NCI-H2081 treated with DMSO at 0.1 percent for 48 hours (cell line): ENCODE measurements at regions not wholly inside any gene's neighbourhood (a gene's known extent, or its start where the extent isn't known, plus 50 kb on each side); places are given as distances from the start of the nearest gene placed in this dataset.
"Not testable (repeated sequence)": the region's sequence is repeated elsewhere in the genome, so short reads cannot be mapped to it uniquely, and the experiment has no call there.

Source experiments
- DNase-seq: peaks from one replicate; lab custom pipeline; 2025; lab: John Stamatoyannopoulos, UW

GRCh38 chr5:118377420-118377819, 610.9 kb downstream of the DTWD2 start:
- DNase-seq = no peak

- DNase-seq = no peak
These were observed 616.1 kb downstream of the DTWD2 start for GRCh38 chr5:118371973-118372831.

GRCh38 chr5:118366429-118366828, 621.9 kb downstream of the DTWD2 start:
- no peak for DNase-seq

- no peak for DNase-seq
These were observed 622.6 kb downstream of the DTWD2 start for GRCh38 chr5:118365718-118366117.

- no peak for DNase-seq
These were observed 633.5 kb downstream of the DTWD2 start for GRCh38 chr5:118354797-118355196.

GRCh38 chr5:118353970-118354369, 634.4 kb downstream of the DTWD2 start:
- no peak for DNase-seq

GRCh38 chr5:118336468-118336867, 651.9 kb downstream of the DTWD2 start:
- DNase-seq = no peak

GRCh38 chr5:118327389-118327788, 661.0 kb downstream of the DTWD2 start:
- no peak for DNase-seq

GRCh38 chr5:118326481-118327045, 661.8 kb downstream of the DTWD2 start:
- no peak for DNase-seq

- no peak for DNase-seq
These were observed 662.4 kb downstream of the DTWD2 start for GRCh38 chr5:118325931-118326330.

GRCh38 chr5:118323723-118324122, 664.6 kb downstream of the DTWD2 start:
- DNase-seq = not testable (repeated sequence)

- no peak for DNase-seq
These were observed 667.3 kb downstream of the DTWD2 start for GRCh38 chr5:118321081-118321480.

GRCh38 chr5:118320121-118320520, 668.2 kb downstream of the DTWD2 start:
- DNase-seq = no peak

- no peak for DNase-seq
These were observed 673.4 kb downstream of the DTWD2 start for GRCh38 chr5:118314931-118315330.

GRCh38 chr5:118311103-118311819, 677.1 kb downstream of the DTWD2 start:
- no peak for DNase-seq

- DNase-seq = no peak
These were observed 677.9 kb downstream of the DTWD2 start for GRCh38 chr5:118310401-118310800.

GRCh38 chr5:118303296-118303695, 685.1 kb downstream of the DTWD2 start:
- DNase-seq = no peak

GRCh38 chr5:118302786-118303185, 685.6 kb downstream of the DTWD2 start:
- no peak for DNase-seq

- DNase-seq = no peak
These were observed 686.7 kb downstream of the DTWD2 start for GRCh38 chr5:118301696-118302095.

- no peak for DNase-seq
These were observed 693.3 kb downstream of the DTWD2 start for GRCh38 chr5:118295045-118295444.

GRCh38 chr5:118293378-118293777, 695.0 kb downstream of the DTWD2 start:
- no peak for DNase-seq

- DNase-seq = no peak
These were observed 698.1 kb downstream of the DTWD2 start for GRCh38 chr5:118290204-118290603.

- not testable (repeated sequence) for DNase-seq
These were observed 704.1 kb downstream of the DTWD2 start for GRCh38 chr5:118284230-118284629.
